Natural killer cell treated with Interleukin-12 subunit alpha and Interleukin-12 subunit beta and Interleukin-15 and Interleukin-18, amount 100 ng/mL, for 72 hours (primary cell): ENCODE measurements at regions not wholly inside any gene's neighbourhood (a gene's known extent, or its start where the extent isn't known, plus 50 kb on each side); places are given as distances from the start of the nearest gene placed in this dataset.
A peak's percentile ranks its signal among the peaks of the same experiment; 100 is the strongest.

ENCODE experiments used
- ATAC-seq, 2 donors: fragments of 150-1000 bp; cut with Tn5 transposase in 1 of 2; sonication (Bioruptor Pico), chemical (Tn5 transposase) in 1 of 2; 2 replicates each; pipeline ENCODE4 v1.10.0; 2021
- DNase-seq: peaks from one replicate; pipeline ENCODE4 v3.0.0; 2022; ENCODE audit warnings: low spot score
- H3K27ac Mint-ChIP-seq, 2 donors: 1 replicate in 1 of 2; 2 replicates in 1 of 2; pipeline ENCODE4 v1.8.0; 2022; ENCODE audit warnings: mixed read lengths in 2 of 2, mild to moderate bottlenecking in 1 of 2, moderate library complexity in 1 of 2
- H3K27me3 Mint-ChIP-seq, 2 donors: 1 replicate in 1 of 2; 2 replicates in 1 of 2; pipeline ENCODE4 v1.8.0; 2022; ENCODE audit warnings: mixed read lengths in 2 of 2
- H3K36me3 Mint-ChIP-seq: one replicate; pipeline ENCODE4 v1.8.0; 2022; ENCODE audit warnings: mixed read lengths
- H3K4me1 Mint-ChIP-seq, 2 donors: 1 replicate in 1 of 2; 2 replicates in 1 of 2; pipeline ENCODE4 v1.8.0; 2022; ENCODE audit warnings: low read depth in 2 of 2, mixed read lengths in 2 of 2, mild to moderate bottlenecking in 1 of 2
- H3K4me3 Mint-ChIP-seq: one replicate; pipeline ENCODE4 v1.8.0; 2022; ENCODE audit warnings: mixed read lengths
- H3K9me3 Mint-ChIP-seq: 2 replicates; pipeline ENCODE4 v1.8.0; 2022; ENCODE audit warnings: mixed read lengths

DNA sequence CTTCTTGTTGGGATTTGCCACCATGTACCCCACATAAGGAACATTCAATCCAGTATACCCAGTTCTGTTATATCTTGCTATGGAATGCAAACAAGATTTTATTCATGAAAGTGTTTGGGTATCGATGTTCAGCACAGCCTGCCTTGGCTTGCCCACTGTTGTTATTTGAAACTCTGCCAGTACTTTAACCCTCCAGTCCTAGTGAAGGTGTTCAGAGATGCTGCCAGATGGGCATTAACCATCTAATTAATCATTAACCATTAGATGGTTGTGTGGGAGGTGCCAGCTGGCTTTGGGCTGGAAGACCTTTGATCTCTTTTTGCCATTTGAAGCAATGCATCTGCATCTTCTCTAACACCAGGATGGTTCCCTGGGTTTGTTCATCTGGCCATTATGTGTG lies 363.0 kb downstream of the SH2D4B start:
- no peak for DNase-seq
- Mint-ChIP-seq H3K36me3 (no peaks in the 10 kb centered on the region), H3K4me3 (no peak overlapping the region), H3K27me3 (no peaks in the 10 kb centered on the region), H3K9me3 (no peaks in the 10 kb centered on the region), H3K4me1 (no peaks in the 10 kb centered on the region), H3K27ac (no peak overlapping the region)
- ATAC-seq, result no peak

DNA sequence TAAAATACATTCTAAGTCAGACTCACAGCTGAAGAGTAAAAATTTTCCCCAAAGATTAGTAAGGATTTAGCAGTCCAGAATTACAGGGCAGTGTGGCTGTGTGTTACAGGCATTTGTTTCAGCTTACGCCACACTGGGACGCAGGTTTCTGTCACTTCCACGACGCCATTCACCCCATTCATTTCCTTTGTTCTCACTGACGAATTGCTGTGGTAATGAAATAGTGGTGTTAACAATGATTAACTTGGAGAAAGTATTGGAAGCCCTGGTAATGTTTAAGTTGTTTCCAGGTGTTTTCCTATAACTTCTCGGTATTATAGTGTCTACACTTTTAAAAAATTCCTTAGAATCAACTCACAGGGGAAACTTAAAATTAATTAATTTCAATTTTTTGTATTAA lies 370.9 kb downstream of the SH2D4B start:
- H3K9me3 Mint-ChIP-seq, result no peaks in the 10 kb centered on the region
- peaks cover 2 to 7% of the 10 kb centered on the region in 2 donors for H3K27me3 Mint-ChIP-seq
- ATAC-seq, result no peak

DNA sequence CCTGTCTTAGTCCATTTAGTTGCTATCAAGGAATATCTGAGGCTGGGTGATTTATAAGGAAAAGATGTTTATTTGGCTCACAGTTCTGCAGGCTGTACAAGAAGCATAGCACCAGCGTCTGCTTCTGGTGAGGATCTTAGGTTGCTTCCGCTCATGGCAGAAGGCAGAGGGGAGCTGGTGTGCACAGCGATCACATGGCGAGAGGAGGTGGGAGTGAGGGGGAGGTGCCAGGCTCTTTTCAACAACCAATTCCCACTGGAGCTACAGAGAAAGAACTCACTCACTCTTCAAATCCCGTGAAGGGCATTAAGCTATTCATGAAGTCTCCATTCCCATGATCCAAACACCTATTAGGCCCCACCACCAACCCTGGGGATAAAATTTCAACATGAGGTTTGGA lies 371.6 kb downstream of the SH2D4B start:
- H3K27me3 Mint-ChIP-seq, result peaks cover 2 to 7% of the 10 kb centered on the region in 2 donors
- ATAC-seq, result no peak
- H3K4me1 Mint-ChIP-seq, result no peaks in the 10 kb centered on the region
- no peaks in the 10 kb centered on the region for H3K9me3 Mint-ChIP-seq
- DNase-seq, result no peak
- no peaks in the 10 kb centered on the region for H3K36me3 Mint-ChIP-seq
- H3K27ac Mint-ChIP-seq, result no peak overlapping the region
- no peak overlapping the region for H3K4me3 Mint-ChIP-seq

More for the DNA sequence above, 370.9 kb downstream of the SH2D4B start:
- Mint-ChIP-seq H3K27ac (no peak overlapping the region), H3K4me3 (no peak overlapping the region), H3K4me1 (no peaks in the 10 kb centered on the region), H3K36me3 (no peaks in the 10 kb centered on the region)
- no peak for DNase-seq

DNA sequence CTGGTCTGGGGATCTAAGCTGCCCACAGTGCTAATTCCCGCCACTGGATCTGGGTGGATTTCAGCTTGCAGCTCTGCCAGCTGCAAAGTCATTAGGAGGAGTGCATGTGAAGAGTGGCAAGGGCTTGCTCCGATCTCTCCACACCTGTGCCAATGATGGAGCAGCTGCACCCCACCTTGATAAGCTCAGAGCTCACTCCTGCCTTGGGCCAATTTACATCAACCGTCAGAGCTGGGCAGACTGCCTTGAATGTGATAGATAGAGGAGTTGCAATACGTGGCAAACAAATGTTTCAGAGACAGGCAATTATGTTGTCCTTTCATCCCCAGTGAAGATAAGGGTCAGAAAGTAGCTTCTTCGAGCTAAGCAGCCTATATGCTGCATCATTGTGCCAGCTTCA lies 379.9 kb downstream of the SH2D4B start:
- no peaks in the 10 kb centered on the region for H3K4me1 Mint-ChIP-seq
- H3K36me3 Mint-ChIP-seq, result no peaks in the 10 kb centered on the region
- H3K9me3 Mint-ChIP-seq, result no peaks in the 10 kb centered on the region
- no peaks in the 10 kb centered on the region for H3K27me3 Mint-ChIP-seq
- no peak for DNase-seq
- peak in 1 of 2 donors; percentile 13 for ATAC-seq
- H3K4me3 Mint-ChIP-seq, result no peak overlapping the region
- no peak overlapping the region for H3K27ac Mint-ChIP-seq

DNA sequence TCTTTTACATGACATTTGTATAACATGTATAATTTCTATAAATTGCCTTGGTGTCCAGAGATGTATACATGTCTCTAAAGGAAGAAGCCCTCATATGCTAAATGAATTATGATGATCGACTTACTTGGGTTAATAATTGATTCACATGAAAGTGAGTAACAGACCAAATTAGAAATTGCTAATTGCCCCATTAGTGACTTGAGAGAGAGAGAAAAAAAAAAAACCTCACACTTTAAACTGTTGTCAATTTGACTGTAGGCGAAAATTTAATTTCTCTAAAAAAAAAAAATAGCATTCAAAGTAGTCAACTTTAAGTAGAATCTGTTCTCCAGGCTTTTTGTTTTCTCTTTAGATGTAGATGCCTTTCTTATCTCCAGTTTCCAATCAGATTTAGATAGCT lies 383.3 kb downstream of the SH2D4B start:
- Mint-ChIP-seq H3K4me1 (no peaks in the 10 kb centered on the region), H3K27me3 (no peaks in the 10 kb centered on the region), H3K9me3 (no peaks in the 10 kb centered on the region), H3K36me3 (no peaks in the 10 kb centered on the region), H3K27ac (no peak overlapping the region), H3K4me3 (no peak overlapping the region)
- ATAC-seq, result no peak
- DNase-seq, result no peak

DNA sequence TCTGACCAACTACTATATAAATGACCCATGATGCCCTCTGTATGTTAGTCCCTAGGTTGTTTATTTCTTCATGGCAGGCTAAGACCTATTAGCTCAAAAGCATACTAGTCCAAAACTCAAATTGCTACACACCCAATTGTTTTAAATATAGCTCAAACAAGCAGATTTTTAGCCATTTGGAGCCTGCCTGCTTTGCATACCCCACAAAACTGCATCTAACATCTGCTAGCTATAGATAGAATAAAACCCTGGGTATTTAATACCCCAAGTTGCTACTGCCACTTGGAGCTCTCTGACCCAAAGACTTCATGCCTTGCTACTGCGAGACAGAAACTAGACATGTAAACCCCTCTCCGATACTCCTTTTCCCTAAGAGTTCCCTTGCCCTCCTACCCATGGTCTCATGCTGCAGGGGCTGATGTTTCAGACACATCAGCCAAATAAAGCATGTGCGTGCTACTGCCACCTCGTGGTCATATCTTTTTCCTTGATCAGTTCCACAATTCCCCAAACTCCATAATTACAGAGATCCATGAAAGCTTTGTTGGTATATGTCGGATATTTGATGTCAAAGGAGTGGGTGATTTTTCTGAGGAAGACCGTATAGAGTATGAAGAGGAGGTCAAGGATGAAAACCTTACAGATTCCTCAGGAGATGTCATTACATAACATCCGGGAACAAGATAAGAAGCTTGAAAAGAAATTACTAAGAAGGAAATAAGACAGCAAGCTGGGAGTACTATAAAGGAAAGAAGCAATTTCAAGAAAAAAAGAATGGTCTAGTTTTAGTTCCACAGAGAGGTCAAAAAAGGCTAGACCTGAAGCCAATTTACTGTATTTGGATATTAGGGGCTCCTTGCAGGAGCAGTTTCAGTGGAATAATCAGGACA lies 386.6 kb downstream of the SH2D4B start:
- Mint-ChIP-seq H3K27me3 (peaks cover 0 to 12% of the 10 kb centered on the region in 2 donors), H3K9me3 (no peaks in the 10 kb centered on the region), H3K27ac (no peak overlapping the region), H3K36me3 (no peaks in the 10 kb centered on the region), H3K4me1 (no peaks in the 10 kb centered on the region), H3K4me3 (no peak overlapping the region)
- ATAC-seq, result no peak
- DNase-seq, result no peak

DNA sequence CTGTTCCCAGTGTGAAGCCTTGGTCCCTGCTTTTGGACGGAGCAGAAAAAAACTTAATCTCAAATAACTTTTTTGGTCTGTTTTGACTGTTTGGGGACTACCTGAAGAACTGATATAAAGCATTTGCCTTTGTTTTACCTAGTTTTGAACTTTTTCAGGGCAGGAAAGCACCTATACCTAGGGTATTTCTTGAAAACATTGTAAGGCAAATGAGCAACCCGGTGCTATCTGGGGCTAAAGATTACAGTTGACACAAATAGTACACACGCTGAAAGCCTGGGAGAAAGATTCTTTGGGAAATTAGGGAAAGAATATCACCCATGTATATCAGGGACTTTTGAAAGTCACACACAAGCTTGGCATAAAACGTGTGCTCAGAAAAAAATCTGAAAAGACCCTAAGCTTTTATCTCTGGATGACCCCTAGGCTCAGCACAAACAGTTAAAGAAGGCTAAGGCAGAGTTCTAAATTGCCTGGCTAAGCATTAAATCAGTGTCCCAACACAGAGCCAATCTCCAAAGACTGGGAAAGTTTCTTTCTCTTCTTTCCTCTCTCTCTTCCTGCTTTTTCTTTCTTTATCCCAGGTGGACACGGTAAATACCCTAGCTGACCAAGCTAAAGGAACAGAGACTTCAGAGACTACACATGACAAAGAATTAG lies 389.8 kb downstream of the SH2D4B start:
- DNase-seq (no peak), ATAC-seq (no peak)
- Mint-ChIP-seq H3K27me3 (peaks cover 0 to 12% of the 10 kb centered on the region in 2 donors), H3K4me1 (no peaks in the 10 kb centered on the region), H3K27ac (no peak overlapping the region), H3K4me3 (no peak overlapping the region), H3K36me3 (no peaks in the 10 kb centered on the region), H3K9me3 (no peaks in the 10 kb centered on the region)

DNA sequence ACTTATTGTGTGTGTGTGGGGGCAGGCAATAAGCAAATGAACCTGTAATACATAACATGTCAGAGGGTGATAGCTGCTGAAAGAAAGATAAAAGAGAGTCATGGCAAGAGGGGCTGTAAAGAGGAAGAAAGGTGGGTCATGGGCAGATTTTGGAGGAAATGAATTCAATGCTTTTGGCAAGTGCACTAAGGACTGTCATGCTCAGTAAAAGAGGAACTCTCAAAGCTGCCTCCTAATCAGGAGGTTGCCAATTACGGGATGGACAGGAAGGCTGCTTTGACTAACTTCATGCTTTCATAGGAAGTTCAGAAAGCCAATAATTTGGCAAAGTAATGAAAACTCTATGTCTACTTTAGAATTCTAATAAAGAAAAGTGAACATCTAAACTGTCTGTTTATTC lies 401.2 kb downstream of the SH2D4B start:
- Mint-ChIP-seq H3K27ac (no peak overlapping the region), H3K36me3 (no peaks in the 10 kb centered on the region), H3K4me3 (no peak overlapping the region), H3K27me3 (peaks cover 0 to 3% of the 10 kb centered on the region in 2 donors), H3K9me3 (peaks cover 2% of the 10 kb centered on the region), H3K4me1 (no peaks in the 10 kb centered on the region)
- DNase-seq, result no peak
- ATAC-seq, result no peak

DNA sequence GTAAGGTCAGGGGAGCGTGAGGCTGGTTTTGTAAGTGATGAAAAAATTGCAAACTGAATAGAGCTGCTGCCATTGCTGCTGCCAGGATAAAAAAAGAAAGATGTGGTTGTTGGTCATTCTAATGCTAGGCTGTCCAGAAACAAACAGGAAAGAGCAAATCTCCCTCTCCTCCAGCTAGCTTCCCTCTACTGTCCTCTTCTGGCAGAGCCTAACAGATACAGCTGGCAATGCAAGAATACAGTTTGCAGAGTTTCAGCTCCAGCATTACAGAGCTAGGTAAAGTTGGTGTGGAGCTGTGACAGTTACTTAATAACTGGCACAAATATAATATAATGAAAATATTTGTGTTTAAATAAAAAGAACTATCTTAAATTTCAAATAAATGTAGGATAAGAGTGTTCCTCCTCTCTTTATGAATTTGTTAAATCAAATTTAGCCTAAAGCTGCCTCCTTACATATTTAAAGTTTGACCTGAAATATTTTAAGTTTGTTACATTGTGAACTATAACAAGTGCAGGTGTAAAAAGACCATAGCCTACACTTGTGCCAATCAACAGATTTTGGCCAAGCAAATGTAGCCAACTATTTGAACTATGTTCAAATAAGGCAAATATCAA lies 407.7 kb downstream of the SH2D4B start:
- no peak overlapping the region for H3K27ac Mint-ChIP-seq
- no peak for ATAC-seq

DNA sequence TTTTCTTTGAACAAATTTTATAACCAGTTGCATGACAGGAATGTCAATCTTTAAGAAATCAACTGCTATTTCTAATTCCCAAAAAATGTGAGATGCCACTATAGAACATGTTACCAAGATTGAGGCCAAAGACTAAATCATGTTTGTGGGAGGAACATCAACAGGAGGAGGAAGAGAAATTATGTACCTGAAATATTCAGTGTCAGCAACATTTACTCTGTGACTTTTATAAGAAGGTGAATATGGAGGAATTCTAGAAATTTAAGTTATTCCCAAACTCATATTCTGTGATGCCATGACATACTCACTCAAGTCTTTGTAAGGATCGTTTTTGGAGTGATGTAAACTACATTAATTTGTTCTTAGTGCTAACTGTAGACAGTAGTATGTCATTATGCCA lies 408.4 kb downstream of the SH2D4B start:
- ATAC-seq (no peak), DNase-seq (no peak)
- no peaks in the 10 kb centered on the region for H3K27me3 Mint-ChIP-seq
- H3K27ac Mint-ChIP-seq, result no peak overlapping the region
- H3K9me3 Mint-ChIP-seq, result no peaks in the 10 kb centered on the region
- H3K36me3 Mint-ChIP-seq, result no peaks in the 10 kb centered on the region
- H3K4me1 Mint-ChIP-seq, result no peaks in the 10 kb centered on the region
- H3K4me3 Mint-ChIP-seq, result no peak overlapping the region

More for the DNA sequence above, 407.7 kb downstream of the SH2D4B start:
- Mint-ChIP-seq H3K9me3 (no peaks in the 10 kb centered on the region), H3K36me3 (no peaks in the 10 kb centered on the region), H3K4me3 (no peak overlapping the region), H3K27me3 (no peaks in the 10 kb centered on the region), H3K4me1 (no peaks in the 10 kb centered on the region)
- no peak for DNase-seq

DNA sequence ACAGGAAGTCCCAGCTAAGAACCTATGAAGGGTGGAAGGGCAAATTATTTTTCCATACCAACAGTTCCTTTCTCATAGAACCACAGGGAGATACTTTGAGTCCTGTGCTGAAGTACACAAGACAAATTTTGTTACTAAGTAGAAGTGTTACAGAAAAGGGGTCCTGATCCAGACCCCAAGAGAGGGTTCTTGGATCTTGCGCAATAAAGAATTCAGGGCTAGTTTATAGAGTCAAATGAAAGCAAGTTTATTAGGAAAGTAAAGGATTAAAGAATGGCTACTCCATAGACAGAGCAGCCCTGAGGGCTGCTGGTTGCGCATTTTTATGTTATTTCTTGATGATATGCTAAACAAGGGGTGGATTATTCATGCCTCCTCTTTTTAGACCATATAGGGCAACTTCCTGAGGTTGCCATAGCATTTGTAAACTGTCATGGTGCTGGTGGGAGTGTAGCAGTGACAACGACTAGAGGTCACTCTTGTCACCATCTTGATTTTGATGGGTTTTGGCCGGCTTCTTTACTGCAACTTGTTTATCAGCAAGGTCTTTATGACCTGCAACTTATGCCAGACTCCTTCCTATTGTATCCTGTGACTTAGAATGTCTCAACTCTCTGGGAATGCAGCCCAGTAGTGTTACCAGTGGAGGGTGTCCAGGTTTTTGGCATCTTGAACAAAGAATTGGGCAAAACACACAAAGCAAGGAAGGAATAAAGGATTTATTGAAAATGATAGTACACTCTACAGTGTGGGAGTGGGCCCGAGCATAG lies 409.4 kb downstream of the SH2D4B start:
- Mint-ChIP-seq H3K4me1 (no peaks in the 10 kb centered on the region), H3K36me3 (no peaks in the 10 kb centered on the region), H3K27me3 (no peaks in the 10 kb centered on the region), H3K27ac (no peak overlapping the region), H3K9me3 (no peaks in the 10 kb centered on the region), H3K4me3 (no peak overlapping the region)
- ATAC-seq (no peak), DNase-seq (no peak)

DNA sequence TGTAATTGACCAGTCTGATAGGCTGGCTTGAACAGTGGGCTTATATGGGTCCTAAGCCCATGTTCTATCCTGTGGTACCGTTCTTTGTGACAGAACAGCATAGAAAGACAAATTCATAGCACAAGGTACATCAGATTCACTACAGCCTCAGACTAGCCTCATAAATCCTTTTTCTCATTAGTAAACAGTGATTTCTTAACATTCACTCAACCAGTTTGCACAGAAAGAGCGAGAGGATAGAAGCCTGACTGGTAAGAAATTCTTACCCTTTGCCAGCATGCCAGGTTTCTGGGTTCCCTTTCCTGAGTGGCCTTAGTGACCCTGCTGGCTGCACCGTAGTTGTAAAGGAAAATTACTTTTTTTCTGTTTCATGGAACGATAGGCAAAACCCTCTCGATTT lies 412.1 kb downstream of the SH2D4B start:
- Mint-ChIP-seq H3K36me3 (no peaks in the 10 kb centered on the region), H3K4me3 (no peak overlapping the region), H3K27me3 (no peaks in the 10 kb centered on the region), H3K27ac (no peak overlapping the region), H3K4me1 (no peaks in the 10 kb centered on the region), H3K9me3 (no peaks in the 10 kb centered on the region)
- ATAC-seq (no peak), DNase-seq (no peak)

DNA sequence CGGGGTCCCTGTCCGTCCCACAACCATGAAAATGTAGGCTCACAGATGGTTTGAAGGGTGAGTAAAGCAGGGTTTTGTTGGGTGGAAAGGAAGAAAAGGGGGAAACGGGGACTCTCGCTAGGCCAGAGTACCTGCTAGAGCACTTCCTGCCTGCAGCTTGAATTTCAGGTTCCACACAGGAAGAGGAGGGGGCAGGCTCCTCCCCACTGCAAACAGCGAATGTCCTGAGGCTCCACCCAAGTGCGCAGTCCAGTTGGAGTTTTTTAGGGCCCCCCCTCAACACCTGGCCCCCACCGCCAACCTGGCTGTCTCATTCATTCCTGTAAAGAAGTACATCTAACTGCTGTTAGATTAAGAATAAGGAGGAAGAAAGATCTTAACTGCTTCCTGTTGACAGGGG lies 414.7 kb downstream of the SH2D4B start:
- ATAC-seq (no peak), DNase-seq (no peak)
- Mint-ChIP-seq H3K36me3 (no peaks in the 10 kb centered on the region), H3K9me3 (no peaks in the 10 kb centered on the region), H3K4me1 (no peaks in the 10 kb centered on the region), H3K27me3 (no peaks in the 10 kb centered on the region), H3K27ac (no peak overlapping the region), H3K4me3 (no peak overlapping the region)
